ENCODE measurements at regions not wholly inside any gene's neighbourhood (a gene's known extent, or its start where the extent isn't known, plus 50 kb on each side); places are given as distances from the start of the nearest gene placed in this dataset.

DNA sequence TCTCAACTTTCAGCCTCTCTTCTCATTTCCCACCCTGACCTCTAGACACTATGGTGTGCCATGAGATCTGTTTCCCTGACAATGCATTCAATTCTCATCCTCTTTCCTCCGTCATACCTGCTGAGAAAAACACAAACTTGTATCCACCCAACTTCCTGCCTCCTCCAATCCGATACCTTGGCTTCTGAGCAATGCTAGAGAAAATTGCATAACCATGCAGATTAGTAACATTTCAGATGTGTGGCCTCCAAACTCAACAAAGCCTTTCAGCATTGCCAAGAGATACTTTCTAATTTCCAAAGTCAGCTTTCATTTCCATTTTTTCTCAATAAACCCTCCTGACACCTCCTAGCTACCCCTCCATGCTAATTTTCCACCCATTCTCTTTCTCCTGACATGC lies 88.5 kb downstream of the MINAR1 start:
- TF ChIP-seq, protein P1, sequence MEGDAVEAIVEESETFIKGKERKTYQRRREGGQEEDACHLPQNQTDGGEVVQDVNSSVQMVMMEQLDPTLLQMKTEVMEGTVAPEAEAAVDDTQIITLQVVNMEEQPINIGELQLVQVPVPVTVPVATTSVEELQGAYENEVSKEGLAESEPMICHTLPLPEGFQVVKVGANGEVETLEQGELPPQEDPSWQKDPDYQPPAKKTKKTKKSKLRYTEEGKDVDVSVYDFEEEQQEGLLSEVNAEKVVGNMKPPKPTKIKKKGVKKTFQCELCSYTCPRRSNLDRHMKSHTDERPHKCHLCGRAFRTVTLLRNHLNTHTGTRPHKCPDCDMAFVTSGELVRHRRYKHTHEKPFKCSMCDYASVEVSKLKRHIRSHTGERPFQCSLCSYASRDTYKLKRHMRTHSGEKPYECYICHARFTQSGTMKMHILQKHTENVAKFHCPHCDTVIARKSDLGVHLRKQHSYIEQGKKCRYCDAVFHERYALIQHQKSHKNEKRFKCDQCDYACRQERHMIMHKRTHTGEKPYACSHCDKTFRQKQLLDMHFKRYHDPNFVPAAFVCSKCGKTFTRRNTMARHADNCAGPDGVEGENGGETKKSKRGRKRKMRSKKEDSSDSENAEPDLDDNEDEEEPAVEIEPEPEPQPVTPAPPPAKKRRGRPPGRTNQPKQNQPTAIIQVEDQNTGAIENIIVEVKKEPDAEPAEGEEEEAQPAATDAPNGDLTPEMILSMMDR (IDR thresholded peaks at IDR 0.05) = no peak
- no peak for TF ChIP-seq POLR2A (IDR thresholded peaks at IDR 0.05)

Measured in uterus (tissue), 2 donors.